Suppressor macrophage treated with lipopolysaccharide for 1 hour (primary cell): ENCODE measurements at regions not wholly inside any gene's neighbourhood (a gene's known extent, or its start where the extent isn't known, plus 50 kb on each side); places are given as distances from the start of the nearest gene placed in this dataset.

ENCODE experiments used
- DNase-seq, 3 donors: peaks; one replicate each; pipeline ENCODE4 v3.0.0-alpha.2; 2020 to 2022

DNA sequence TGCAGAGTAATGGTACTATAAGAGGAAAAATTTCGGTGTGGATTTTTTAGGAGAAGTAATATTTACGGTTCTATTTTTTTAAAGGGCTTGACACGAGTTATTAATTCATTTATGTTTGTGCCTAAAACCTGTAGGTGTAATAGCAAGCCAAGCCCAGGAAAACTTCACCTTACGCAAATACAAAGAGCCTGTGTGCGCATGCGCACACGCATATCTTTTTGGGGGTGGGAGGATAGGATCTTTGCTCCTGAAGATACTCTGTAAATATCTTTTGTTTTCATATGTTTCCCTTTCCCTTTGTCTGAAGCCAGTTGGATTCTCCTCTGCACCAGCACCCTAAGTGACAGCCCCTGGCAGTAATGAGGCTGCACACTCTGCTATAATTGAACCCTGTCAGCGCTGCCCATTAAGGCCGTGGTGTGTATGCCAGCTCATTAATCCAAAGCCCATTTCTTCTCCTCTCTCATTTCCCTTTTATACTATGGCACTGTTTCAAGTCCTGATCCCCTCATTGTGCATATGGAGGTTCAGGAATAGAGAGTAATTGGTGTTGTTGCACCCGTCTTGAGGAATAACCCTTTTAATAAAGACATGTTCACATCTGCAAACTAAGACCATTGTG, 327.2 kb upstream of the E2F7 start:
- no peak for DNase-seq

DNA sequence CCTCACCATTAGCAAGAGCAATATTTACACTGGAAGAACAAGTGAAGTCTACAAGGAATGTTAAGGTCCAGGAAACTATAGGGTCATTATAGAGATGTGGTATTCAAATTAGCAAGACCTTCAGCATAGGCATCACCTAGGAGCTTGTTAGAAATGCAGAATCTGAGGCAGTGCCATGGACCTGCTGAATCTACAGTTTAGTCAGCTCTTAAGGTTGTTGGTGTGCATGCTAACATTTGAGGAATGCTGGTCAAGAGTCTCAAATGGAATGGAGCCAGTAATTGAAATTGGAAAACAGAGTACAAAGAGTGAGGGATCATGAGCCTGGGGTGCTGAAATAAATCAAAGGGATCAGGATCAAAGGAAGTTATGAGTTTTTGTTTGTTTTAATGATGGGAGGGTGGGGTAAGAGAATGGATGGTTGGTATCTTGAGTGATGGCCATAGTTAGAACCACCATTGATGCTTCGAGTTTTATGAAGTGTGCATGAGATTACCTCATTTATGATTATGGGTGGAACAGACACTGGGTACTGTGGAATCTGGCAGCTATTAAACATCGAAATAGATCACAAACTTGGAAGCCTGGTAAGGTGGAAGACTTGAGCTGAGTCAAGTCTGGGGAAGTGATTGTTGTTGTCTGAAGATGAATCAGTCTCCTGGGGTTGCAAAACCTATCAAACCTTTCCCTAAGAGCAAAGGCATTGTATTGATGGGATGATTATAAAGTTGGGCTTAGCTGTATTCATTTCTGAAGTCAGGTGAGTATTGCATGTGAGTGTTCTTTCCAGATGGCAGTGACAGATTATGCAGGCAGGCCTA, 323.3 kb upstream of the E2F7 start:
- no peak for DNase-seq

DNA sequence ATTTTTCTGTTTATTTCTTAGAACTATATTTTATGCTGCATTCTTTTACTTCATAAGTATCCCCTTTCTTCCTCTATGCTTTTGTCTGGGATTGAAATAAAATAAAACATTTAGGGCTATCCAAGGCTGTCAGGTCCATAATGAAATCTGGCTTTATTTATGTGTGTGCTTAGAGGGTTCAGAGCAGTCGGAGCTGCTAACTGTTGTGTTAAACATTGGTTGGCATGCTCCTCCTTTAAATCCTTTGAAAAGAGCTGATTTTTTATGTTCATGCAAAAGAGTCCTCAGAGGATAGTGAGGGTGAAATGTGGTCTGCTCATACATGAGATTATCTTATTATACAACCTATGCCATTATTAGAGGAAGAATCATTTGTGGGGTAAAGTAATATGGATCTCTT, 322.3 kb upstream of the E2F7 start:
- no peak for DNase-seq

DNA sequence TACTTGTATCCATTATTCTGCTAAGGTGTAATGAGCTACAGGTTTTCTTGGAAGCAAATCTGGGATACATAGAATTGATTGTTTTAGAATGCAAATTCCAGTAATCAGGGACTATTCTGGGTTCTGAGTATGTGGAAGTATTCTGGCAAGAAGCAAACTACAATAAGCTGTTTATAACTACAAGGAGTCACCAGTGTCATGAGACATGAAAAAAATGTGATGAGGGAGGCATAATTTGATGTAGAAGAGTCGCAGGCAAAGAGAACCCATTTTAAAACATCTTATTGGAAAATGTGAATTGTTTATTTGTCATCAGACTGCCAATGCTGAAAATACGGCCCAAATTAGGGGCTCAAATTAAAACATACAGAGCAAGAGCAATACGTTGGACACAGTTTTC, 321.8 kb upstream of the E2F7 start:
- no peak for DNase-seq

DNA sequence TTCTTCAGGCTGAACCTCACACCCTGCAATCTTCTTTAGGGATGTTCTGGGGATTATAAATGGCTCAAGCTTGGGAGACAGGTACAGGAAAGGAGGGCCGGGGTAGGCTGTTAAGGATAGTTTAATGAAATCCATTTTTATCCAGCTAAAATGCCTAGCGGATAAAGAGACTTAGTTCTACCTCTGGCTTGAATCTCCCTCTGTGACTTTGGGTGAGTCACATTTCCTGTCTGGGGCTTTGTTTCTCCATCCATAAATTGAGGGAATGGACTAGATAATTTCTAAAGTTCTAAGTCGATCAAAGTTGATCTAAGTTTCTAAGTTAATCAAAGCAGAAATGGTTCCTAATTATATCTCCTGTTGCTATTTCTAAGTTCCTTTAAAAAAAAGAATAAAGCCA, 319.6 kb upstream of the E2F7 start:
- DNase-seq: no peak

DNA sequence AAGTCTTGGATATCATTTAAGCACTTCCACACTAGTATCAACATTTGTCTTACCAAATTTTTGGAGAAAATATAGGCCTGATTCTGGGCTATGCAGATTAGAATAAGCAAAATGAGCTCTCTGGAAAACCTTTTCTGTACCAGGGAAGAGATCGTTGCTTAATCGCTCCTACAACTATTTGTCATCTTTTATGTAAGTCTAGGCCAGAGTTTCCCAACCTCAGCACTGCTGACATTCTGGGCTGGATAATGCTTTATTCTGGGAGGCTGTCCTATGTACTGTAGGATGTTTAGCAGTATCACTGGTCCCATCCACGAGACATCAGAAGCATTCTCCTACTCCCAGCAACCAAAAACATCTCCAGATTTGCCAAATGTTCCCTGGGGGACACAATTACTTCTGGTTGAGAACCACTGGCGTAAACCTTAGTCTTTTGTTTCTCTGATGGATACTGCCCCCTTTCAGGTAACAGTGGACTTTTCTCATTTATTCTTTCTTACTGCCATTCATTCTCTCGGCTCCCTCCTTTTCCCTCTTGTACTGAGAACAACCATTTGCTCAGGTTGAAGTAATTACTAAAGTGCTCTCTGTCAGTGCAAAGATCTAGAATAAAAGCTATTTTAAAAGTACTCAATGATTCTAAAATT, 316.9 kb upstream of the E2F7 start:
- DNase-seq: peak; percentile 5 to 33 (median 26)

DNA sequence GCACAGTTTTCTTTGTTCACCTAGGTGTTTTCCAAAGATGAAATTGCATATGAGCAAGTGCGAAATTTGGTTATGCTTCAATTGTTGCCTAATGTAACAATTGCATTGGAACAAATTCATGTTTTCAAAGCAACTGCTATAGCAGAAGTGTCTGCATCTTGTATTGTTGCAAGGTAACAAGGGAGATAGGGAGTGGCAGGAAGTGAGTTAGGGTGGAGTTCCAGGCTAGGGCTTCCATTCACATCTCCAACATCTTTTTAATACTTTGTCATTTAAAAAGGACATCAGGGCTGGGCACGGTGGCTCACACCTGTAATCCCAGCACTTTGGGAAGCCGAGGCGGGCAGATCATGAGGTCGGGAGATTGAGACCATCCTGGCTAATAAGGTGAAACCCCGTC, 312.3 kb upstream of the E2F7 start:
- no peak for DNase-seq

DNA sequence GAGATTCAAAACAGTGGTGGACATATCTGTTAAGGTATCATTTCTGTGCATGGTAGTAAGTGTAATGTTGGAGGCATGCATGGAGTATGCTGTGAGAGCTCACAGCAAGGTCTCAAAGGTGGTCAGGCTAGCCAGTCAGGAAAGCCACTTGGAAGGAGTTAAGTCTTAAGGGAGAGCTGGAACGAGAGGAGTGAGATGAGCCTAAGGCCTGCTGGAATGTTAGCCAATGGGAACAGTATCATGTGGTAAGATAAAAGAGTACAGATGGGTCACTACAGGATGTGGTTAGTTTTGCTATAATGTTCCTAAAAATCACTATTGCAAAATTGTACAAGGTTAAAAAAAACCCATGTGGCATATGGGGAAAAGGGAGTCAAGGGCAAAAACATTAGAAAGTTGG, 311.7 kb upstream of the E2F7 start:
- peak in 2 of 3 donors; percentile 6 to 27 for DNase-seq

DNA sequence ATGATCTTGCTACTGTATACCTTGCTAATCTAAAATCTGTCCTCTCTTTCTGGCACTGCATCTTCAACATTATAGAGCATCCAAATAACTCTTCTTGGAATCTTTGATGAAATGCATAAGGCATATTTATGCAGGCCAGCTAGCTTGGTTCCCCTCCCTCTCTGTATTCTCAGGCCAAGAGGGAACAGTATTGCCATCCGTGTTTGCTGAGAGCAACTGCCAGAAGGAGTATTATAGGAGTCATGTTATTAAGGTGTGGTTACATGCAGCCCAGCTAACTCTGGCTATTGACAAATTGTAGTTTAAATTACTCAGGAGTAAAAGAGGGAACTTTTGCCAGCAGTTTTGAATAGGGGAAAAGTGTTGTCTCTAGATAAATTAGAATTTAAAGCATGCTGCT, 309.3 kb upstream of the E2F7 start:
- DNase-seq: no peak

DNA sequence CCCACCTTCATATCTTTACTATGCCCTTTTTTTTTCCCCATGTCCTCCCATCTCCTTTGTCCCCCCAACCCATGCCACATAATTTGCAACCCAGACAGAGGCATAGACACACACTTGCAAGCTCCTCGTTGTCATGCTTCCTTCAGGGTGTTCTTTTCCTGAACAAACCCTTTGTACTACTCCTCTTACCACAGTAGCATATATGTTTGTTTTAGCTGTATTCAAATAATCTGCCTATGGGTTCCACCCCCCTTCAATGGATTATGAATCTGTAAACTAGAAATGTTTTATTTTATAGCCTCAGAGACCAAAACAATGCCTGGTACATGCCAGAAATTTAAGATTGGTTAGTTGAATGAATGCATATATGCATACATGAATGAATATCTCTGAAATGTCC, 307.1 kb upstream of the E2F7 start:
- no peak for DNase-seq

DNA sequence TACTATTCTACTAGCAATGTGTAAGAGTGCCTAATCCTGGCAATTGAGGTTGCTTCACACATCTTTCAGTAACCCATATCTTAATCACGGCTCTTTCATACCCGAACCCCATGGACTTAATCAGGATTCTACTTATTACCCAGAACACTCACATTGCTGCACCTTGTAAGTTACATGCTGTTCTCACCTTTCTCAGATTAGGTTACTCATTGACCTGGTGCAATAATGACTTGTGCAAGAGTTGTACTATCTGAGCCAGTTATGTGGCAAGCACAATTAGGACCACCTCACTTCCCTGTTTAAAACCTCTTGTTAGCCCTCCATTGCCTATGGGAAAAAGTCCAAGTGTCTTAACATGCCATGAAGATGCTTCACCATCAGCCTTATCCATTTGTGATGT, 306.7 kb upstream of the E2F7 start:
- DNase-seq: no peak

DNA sequence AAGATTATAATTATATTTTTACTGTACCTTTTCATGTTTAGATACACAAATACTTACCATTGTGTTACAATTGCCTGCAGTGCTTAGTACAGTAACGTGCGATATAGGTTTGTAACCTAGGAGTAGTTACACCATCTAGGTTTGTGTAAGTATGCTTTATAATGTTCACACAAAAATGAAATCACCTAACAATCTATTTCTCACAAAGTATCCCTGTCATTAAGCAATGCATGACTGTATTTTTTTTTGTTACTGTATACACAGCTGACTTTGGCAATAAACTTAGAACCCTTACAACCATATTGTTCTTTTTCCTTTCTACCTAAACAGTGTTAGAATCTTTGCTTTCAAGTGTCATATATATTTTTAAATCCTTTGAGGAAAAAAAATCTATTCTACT, 303.0 kb upstream of the E2F7 start:
- no peak for DNase-seq

DNA sequence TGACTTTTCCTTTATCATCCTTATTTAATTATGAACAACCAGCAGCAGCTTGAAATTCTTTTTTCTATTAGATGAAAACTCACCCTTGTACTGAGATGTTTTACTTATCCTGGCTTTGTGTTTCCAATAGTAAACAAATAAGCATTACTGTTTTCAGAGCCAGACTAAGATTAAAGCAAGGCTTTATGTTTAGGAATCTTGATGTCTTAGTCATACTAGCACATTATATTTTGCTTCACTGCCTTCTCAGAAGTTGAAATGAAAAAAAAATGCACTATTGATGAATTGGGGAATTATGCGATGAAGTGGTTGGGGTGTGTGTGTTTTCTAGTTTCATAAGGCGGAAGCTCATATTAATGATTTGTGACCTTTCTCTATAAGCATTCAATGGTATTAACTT, 301.2 kb upstream of the E2F7 start:
- no peak for DNase-seq

DNA sequence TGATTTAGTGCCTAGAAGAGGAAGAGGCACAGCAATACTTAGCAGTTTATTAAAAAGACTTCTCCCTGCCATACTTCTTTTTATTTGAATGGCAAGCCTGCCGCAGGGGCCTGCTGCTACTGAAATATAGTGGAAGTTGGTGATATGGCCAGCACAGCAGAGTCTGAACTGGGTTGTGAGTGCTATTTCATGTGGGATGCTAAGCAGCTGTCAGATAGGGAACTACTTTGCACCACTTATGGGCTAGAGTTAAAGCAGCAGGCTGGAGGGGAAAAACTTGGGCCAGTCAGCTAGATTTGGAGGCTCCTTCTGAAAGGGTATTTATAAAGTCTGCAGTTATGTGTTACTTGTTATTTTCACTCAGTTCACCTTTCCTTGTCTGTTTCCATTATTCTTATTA, 299.0 kb upstream of the E2F7 start:
- DNase-seq: no peak

DNA sequence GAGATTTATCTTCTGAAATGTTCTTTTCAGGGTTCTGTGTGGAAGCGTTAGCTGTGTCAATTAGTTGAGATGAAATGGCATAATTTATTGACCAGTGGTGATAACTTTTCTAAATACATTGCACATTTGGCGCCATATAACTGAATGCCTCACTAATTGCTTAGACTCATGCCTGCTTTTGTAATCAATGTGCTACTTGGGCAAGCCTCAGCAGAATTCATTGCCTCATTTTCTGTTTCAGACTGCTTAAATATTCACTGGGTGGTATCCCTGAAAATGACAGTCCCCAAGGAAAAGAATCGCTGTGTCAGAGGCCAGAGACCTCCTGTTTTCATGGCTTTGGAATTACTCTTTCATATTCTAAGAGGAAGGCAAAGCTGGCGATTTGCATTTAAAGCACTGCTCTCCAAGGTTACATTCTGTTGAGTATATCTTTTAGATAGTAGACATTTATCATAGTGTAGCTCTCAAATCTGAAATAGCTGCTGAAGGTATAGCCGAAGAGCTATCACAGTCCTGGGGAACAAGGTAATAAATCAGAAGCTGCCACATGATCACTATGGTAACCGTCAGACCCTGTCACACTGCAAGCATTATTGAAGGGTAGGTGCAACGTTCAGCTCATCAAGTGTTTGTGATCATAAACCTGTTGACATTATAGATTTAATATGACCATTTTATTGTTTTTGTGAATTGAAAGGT, 297.3 kb upstream of the E2F7 start:
- DNase-seq: no peak

DNA sequence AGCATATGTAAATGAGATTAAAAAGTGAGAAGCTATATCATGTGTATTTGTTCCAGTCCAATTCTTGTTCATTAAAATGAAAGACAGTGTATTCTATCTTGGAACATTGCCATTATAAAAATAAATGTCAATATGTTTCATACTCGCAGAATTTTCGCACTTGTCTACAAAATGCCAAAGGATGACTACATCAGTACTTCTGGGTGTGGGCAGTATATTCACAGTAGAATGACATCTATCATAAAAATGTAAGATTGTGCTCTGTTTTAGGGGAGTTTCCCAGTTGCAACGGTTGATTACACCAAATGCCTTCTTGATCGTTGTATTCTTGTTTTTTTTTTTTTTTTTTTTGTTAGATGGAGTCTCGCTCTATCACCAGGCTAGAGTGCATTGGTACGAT, 292.3 kb upstream of the E2F7 start:
- no peak for DNase-seq

DNA sequence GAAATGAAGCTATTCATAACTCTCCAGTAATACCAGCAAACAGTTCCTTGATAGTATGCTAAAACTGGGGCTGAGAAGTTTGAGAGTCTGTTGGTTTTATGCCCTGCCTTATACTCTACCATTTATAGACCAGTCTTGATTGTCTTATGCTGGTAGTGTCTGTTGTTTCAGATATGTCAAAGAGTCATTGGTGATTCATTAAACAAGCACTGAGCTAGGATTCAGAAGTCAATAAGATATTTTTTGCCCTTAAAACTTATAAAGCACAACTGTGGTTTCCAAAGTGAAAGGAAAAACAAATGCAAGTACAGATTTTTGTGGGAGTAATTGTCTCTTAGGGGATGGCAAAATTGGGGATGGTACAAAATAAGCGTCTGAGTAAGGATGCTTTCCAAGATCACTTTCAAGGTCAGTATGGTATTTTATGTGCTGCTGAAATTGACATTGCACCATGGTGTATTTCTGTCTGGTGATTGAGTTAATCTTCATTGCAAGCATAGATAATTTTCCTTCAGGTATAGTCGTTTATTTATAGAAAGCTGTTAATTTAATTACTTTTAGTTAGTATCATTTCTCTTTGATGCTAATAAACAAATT, 289.5 kb upstream of the E2F7 start:
- DNase-seq: no peak

DNA sequence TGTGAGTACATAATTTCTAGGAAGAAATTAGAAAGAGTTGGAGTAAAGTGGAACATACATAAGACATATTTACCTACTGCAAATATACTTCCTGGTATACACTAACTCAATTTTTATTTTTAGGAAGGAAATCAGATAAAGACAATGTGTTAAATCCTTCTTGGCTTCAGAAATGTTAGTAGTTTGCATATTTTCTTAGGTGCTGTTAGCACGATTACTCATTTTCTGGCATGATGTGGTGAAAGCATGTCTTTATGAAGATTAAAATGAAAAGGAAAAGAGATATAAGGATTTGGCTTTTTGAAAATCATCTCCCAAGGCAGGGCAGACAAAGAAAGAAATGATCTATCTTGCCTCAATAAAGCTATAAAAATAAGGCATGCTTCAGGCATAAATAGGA, 287.6 kb upstream of the E2F7 start:
- no peak for DNase-seq

DNA sequence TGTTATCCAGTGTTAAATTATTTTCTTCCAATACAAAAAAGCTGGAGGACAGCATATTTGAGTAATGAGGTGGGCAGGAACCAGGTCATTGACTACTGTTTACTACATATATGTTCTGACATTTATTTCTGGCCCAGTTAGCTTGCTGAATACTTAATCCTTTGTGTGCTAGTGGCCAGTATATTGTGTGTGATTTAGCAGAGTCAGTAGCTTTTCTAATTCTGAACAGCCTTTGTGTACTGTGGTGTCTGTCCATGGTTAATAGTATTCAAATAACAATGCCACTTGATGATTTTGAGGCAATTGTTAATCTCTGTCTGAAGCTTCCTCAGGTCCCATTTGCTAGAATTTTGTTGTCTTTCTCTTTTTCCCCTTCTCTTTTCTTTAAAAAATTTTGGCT, 286.5 kb upstream of the E2F7 start:
- no peak for DNase-seq

DNA sequence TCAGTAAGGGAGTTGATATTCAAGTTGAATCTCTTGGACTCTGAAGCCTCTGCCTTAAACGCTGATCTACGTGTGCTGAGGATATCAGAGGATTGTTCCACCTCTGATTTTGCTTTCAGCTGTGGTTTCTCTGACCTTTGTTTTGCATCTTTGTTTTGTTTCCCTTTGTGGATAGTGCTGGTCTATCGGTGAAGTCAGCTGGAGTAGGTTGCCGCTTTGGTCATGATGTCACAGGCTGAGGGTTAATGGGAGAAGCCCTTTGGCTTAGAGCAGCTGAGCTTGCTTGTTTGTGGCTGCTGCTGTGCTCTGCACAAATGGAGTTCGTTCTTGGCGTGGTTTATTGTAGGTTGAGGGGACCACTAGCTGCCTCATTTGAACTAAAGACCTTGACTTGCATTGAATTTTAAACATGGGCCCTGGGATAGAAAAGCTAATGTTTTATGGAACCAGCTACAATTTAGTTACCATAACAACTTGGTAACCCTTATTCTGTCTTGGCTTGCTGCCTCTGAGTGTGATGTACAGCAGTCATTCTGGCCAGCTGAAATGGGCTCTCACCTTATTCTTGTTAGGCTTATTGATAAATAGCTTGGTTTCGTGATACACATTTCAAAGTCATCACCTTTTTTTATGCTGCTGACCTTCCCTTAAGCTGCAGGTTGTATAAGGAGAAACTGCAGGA, 284.5 kb upstream of the E2F7 start:
- DNase-seq: no peak

DNA sequence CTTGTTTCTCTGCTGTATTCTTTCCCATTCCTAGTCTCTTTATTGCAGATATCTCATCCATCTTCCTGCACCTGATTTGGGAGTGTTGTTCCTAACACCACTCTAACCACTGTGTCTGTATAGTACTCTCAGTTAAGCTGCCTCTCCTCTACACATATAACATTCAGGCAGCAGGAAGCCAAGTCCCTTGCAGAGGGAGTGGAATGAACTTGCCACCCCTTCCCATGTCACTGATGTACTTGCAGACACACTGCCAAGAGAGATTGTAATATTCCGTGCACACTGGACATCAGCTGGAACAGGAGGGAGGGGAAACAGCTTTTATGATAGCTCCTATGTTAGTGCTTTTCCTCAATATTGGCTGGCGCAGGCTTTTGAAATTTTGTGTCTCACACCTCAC, 281.6 kb upstream of the E2F7 start:
- DNase-seq: no peak

DNA sequence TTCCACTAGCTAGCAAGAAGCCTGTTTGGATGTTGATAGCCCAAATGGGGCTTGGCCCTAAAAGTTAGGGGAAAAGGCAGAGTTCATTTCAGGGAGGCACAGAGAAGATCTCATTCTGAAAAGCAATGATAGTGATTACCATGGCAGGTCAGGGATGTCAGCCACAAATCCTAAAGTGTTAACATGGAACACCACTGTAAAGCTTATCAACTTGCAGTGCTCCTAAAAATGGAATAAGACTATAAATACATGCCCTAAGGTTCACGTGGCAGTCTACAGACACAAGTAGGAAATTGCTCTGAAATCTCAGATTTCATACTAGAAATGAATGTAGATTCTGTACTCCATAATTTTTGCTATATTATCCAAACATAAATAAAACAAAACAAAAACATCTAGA, 280.0 kb upstream of the E2F7 start:
- DNase-seq: no peak

DNA sequence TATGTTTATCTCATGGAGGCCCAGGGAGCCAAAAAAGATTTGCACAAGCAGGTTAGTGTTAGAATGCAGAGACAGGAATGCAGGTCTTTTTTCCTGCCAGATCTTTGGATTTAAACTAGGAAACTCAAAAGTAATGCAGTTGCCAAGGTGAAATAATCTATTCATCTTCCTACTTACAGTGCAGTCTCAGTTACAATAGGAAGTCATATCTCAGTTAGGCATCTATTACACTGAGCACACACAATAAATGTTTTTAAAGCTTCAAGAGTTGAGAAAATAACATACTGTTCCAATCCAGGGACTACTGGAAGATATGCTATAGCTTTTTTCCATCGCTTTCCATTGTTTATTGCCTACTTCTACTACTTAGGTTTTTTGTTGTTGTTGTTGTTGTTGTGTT, 279.3 kb upstream of the E2F7 start:
- DNase-seq: no peak
